ENCODE measurements at regions not wholly inside any gene's neighbourhood (a gene's known extent, or its start where the extent isn't known, plus 50 kb on each side); places are given as distances from the start of the nearest gene placed in this dataset.

GRCh38 chr4:96766359-96766758 is 926.5 kb downstream of the PDHA2 start:
- H3K4me3 ChIP-seq (ENCODE audit: low read depth, low read length), result no peak overlapping the region
- no peak for DNase-seq (ENCODE audit: low read depth)
- TF ChIP-seq CTCF (conservative IDR thresholded peaks at IDR 0.05; ENCODE audit: low read depth, low read length), result no peak

DNA sequence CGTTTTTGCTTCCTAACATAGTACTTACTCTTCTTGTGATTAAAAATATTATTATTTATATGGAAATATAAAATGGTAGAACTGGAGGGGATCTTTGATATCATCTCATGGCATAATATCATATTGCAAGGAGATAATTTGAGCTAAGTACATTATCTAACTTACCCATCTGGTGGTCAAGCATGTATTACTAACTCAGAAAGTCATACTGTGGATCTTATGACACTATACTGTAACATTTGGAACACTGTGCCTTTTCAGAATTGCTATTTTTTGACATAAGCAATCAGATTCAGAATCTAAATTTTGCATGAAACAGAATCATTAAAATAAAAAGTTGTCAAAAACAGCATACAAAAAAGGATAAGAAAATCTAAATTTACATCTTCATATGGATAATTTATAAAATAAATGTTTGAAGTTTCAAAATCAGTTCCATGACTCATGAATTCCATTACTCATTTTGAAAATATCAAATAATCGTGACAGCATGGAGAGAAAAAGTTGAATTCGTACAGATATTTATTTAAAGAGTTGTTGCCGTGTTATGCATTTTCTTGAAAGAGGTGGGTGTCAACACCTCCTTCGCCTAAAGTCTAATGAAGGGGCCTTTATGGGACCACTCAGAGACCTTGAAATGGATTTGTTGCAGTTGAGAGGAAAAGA is 928.1 kb downstream of the PDHA2 start:
- DNase-seq (ENCODE audit: low read depth), result no peak
- no peak for TF ChIP-seq CTCF (conservative IDR thresholded peaks at IDR 0.05; ENCODE audit: low read depth, low read length)
- H3K4me3 ChIP-seq (ENCODE audit: low read depth, low read length), result no peak overlapping the region

DNA sequence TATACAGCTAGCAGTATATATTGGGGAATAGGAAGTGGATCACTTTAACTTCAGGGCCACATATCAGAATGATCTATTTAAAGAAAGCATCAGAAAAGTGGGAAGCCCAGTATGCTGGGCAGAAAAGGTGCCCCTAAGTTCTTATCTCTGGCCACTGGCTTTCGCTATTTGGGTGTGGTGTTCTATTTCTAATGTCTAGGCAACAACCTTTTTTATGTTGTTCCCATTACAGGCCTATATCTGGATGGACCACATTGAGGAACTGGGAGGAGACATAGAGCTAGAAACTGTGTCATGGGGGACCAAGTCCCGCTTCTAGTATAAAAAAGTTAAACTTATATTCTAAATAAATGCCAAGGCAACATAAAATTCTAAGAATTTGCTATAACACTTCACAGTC is 935.6 kb downstream of the PDHA2 start:
- no peak overlapping the region for H3K4me3 ChIP-seq (ENCODE audit: low read depth, low read length)
- TF ChIP-seq CTCF (conservative IDR thresholded peaks at IDR 0.05; ENCODE audit: low read depth, low read length), result no peak
- no peak for DNase-seq (ENCODE audit: low read depth)

DNA sequence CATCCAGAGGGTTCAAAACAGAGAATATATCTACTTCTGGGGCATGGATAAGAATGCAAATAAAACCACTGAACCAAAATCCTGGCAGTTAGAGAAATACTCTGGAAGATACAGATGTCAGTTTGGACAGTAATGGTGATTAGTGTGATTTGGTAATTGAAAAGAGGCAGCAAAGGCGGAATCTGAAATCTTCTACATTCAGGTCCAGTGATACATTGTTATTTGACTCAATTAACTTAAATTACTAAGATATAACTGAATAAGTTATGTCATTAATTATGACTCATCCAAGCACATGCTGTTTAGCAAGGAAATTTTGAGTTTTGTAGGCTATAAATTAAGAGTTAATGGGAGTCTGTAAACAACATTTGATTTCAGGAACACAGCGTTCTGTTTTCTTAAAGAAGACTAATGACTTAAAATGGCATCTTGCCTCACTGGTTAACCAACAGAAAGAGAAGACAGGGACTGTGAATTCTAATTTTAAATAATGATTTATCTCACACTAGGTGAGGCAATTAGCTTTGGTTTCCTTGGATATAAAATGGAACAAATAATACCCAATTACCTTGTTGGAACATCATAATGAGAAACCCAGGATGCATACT is 937.1 kb downstream of the PDHA2 start:
- H3K4me3 ChIP-seq (ENCODE audit: low read depth, low read length), result no peak overlapping the region
- TF ChIP-seq CTCF (conservative IDR thresholded peaks at IDR 0.05; ENCODE audit: low read depth, low read length), result no peak
- no peak for DNase-seq (ENCODE audit: low read depth)

- no peak for DNase-seq (ENCODE audit: low read depth)
- no peak overlapping the region for H3K4me3 ChIP-seq (ENCODE audit: low read depth, low read length)
- no peak for TF ChIP-seq CTCF (conservative IDR thresholded peaks at IDR 0.05; ENCODE audit: low read depth, low read length)
These were observed 944.4 kb downstream of the PDHA2 start for GRCh38 chr4:96784336-96784735.

GRCh38 chr4:96786306-96786705 is 946.4 kb downstream of the PDHA2 start:
- DNase-seq (ENCODE audit: low read depth), result no peak
- H3K4me3 ChIP-seq (ENCODE audit: low read depth, low read length), result no peak overlapping the region
- no peak for TF ChIP-seq CTCF (conservative IDR thresholded peaks at IDR 0.05; ENCODE audit: low read depth, low read length)

GRCh38 chr4:96787766-96788165 is 947.9 kb downstream of the PDHA2 start:
- DNase-seq (ENCODE audit: low read depth), result no peak
- TF ChIP-seq CTCF (conservative IDR thresholded peaks at IDR 0.05; ENCODE audit: low read depth, low read length), result no peak
- H3K4me3 ChIP-seq (ENCODE audit: low read depth, low read length), result no peak overlapping the region
